ENCODE measurements at regions not wholly inside any gene's neighbourhood (a gene's known extent, or its start where the extent isn't known, plus 50 kb on each side); places are given as distances from the start of the nearest gene placed in this dataset.

DNA sequence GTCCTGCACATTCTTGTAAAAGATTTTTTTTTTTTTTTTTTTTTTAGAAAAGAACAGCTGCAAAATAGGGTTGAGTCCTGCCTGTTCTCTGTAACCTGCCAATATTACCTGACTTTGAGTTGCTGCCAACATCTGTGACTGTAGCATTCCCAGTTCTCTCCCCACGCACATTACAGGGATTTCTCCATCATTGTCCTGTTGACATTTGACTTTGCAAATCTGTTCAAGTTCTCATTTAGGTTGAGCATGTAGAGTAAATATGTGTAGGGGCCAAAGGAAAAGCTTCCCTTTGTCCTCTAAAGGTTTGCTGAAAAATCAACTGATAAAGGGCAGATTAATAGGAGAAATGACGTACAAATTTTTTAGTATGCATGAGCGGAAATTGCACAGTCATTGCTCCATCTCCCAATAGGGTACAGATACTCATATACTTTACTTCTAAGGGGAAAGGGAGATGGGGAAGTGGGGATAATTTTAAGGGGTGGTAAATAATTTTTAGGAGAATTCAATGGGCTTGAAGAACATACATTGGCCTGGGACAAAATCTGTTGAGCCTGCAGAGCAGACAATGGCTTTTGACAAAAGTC lies 385.5 kb downstream of the PIK3C3 start:
- no peak for TF ChIP-seq CTCF (conservative IDR thresholded peaks at IDR 0.05)
- no peak for TF ChIP-seq EZH2 (IDR thresholded peaks at IDR 0.05; ENCODE audit: low read depth)
